SW480 (cell line): ENCODE measurements at regions not wholly inside any gene's neighbourhood (a gene's known extent, or its start where the extent isn't known, plus 50 kb on each side); places are given as distances from the start of the nearest gene placed in this dataset.
A peak's percentile ranks its signal among the peaks of the same experiment; 100 is the strongest.

ENCODE experiments used
- DNase-seq: peaks from one replicate; pipeline ENCODE4 v3.0.0-alpha.2; 2016; ENCODE audit warnings: low spot score

DNA sequence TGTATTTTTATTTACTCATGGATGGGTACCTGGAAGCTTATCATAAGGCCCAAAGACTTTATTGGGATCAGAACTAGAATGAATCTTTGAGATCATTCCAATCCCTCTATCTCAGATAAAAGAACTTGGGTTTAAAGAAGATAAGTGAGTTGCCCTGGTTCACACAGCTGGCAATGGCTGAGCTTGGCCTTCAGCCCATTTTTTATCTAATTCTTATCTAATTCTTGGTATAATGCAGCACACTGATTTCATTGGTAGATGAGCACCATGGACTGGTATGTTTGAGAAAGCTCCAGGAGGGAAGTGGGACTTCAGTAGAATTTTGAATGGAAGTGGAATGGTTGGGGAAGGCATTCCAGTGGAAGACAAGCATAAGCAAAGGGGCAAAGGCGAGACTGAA lies 558.9 kb downstream of the REEP3 start:
- DNase-seq: no peak

DNA sequence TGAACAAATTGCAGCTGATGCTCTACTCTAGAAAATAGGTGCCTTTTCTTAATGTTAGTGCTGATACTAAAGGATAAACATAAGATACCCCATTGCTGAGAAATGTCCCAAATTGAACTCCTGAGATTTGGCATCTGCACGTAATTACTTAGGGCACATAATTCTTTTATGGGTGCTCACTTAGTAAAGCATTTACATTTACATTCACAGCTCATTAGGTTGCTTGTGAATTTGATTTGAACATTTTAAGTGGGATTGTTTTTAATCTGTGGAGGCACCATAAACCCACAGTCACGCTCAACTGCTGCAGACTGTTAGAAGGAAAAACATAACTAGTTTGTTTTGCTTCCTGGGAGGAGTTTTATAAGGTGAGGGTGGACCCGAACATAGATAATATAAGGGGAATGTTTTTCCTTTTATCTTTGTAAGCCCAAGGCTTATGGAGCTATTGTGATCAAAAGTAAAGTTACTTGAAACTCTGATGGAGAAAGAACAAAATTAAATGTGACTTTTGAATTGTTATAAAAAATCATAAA lies 560.8 kb downstream of the REEP3 start:
- DNase-seq: no peak

DNA sequence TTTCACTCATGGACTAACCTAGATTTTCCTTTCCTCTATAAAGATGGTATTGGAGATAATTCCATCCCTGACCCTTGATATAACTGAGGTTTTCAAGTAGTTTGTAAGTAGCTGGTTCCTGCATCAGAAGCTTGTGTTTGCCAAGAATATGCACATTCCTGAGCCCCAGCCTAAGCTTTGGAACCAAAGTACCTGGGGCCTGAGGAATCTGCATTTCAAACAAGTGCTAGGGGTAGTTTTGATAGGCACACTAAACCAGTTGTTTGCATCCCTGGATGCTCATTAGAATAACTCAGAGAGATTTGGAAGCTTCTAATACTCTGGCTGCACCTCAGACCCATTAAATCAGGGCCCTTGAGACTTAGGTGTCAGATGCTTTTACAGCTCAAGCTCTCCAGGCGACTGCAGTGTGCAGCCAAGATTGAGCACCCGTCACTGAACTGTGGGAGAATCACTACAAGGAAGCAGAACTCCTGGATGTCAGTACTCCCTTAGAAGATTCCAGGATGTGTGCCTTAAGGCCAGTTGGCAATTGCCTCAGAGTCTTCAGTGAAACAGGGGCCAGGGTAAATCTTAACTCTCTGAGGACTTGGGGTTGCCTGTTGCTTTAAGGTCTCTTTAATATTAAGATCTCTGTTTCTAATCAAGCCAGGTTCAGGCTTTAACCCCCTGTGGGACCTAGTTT lies 565.0 kb downstream of the REEP3 start:
- no peak for DNase-seq

- DNase-seq: no peak
Observed at GRCh38 chr10:64089648-64090047, 568.4 kb downstream of the REEP3 start.

DNA sequence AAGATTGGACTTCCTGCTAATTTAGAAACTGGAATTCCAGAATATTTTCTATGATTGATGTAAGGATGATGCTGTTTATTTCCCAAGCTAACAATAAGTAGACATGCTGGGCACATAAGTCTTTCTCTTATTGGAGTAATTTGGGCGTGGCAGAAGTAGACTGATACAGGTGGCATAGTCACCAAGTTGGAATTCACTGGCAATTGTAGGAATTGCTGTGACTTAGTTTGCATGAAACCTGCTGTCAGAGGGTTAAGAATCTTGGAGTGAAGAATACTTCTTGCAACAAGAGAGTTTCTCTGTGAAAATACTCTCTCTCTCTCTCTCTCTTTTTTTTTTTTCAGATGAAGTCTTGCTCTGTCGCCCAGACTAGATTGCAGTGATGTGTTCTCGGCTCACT lies 569.7 kb downstream of the REEP3 start:
- DNase-seq: no peak

GRCh38 chr10:64091897-64092296 lies 570.7 kb downstream of the REEP3 start:
- peak; percentile 33 for DNase-seq

DNA sequence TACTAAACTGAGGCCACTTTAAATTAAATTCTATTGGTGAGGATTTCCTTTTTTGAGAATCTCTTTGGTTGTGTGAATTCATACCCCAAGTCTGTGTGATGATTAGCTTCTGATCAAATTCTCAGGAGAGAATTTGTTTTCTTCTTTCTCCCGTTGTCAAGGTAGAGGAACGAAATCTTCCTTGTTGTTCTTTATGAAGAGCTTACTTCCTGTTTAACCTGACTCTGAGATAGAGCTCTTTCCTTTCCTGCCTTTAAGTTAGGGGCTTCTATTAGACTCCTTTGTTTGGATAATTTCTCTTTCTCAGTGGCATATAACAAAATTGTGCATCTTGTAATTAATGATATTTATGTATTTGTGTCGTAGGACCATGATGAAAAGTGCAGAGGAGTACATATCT lies 572.1 kb downstream of the REEP3 start:
- DNase-seq: no peak

DNA sequence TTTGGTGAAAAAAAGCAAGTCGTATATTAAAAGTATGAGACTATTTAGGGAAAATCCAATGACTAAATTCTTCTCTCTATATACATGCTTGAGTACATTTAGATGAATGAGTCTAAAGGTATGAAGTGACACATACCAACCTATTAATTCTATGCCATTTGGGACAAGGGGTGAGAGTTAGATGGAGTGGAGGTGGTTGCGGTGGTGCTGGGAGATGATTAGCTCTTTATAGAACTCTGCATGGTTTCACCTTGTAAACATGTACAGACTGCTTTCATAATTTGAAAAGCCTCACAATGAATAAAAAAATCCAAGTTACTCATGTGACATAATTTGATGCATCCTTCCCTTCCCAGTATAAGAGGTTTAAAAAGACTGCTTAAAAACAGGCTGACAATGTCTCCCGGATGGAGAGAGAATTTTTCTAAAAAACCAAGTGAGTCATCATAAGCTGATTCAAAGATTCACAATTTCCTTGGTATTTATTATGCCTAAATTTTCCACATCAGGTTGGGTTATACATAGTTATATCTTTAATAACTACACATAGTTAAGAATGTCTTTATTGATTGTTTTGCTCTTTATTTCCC lies 572.8 kb downstream of the REEP3 start:
- DNase-seq: no peak

DNA sequence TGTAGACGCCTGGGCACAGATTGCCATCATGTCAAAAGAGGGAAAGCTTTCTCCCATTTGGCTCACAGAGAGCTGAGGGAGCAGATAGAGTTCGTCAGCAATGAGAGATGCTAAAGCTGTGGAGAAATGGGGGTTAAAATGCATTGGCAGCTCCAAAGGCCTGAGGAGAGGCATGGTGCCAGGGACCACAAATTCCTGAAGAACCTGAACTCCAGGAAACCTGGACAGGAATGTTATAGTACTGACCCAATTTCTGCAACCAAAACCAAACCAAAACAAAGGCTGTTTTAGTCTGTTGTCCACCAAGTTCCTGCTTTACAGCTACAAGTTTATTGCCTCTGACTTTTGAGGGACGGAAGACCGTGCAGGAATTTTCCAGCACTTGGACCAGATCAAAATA lies 575.7 kb downstream of the REEP3 start:
- no peak for DNase-seq

DNA sequence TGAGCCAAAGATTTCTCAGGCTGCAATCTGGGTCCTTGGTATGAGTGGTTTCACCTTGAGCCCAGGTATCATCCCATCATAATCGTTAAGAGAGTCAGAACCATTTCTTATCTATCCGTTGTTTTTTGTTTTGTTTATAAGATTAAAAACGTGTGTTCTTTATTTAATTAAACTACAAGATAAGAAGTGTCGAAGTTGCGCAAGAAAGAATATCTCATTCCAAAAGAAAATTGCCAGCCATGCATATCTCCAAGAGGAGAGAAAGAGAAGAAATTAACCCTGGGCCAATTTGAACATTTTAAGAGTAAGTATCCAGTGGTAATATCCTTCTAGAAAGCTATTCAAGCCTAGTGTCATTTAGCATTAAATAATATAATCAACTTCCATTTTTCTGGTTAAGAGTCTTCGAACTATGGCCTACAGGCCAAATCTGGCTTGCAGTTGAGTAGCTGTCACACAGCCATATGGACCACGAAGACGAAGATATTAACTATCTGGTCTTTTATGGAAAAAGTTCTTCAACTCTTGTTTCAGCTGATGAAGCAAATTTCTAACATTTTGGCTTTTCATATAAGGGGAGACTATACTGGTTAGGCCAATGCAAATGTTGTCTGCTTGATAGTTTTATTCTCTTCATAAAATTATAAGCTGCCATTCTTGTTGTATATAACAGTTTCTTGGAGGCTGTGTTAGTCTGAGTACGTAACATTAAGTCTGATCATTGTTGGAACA lies 576.4 kb downstream of the REEP3 start:
- DNase-seq: no peak

DNA sequence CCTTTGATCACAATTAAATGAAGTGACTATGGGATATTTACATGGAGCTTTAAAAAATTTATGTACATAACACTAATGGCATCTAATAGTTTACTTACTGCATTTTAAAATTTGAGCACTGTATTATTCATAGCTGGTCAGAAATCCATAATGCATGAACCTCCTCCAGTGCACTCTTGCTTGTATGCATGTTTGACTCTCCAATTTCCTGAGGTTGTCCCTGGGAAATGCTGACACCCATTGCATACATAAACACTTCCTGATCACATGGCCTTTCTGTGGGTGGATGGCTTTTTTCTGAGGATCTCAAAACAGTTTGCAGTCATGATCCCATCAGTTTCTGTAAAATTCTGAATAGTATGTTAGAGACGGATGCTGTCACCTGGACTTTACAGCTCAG lies 577.8 kb downstream of the REEP3 start:
- DNase-seq: no peak

- no peak for DNase-seq
Observed at GRCh38 chr10:64101606-64102263, 580.5 kb downstream of the REEP3 start.

- DNase-seq: no peak
Observed at GRCh38 chr10:64102264-64102633, 581.0 kb downstream of the REEP3 start.

GRCh38 chr10:64102916-64103315 lies 581.7 kb downstream of the REEP3 start:
- no peak for DNase-seq

GRCh38 chr10:64103750-64104470 lies 582.7 kb downstream of the REEP3 start:
- DNase-seq: no peak

GRCh38 chr10:64109926-64110495 lies 588.8 kb downstream of the REEP3 start:
- no peak for DNase-seq

GRCh38 chr10:64112701-64113355 lies 591.6 kb downstream of the REEP3 start:
- DNase-seq: no peak

DNA sequence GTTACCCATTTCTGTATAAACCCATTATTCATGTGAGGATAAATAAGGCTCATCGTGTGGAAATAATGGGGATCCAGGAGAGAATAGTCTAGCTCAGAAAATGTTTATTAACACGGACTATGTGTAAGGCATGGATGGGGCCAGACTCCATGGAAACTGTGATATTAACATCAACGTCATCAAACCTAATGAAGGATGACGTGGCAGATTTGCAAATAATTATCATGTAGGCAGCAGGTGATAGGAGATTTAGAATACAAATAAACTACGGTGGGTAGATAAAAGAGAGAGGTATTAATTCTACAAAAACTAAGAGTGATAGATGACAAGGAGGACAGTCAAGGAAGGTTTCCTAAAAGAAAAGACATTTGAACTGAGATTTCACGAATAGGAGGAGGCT lies 592.2 kb downstream of the REEP3 start:
- no peak for DNase-seq

DNA sequence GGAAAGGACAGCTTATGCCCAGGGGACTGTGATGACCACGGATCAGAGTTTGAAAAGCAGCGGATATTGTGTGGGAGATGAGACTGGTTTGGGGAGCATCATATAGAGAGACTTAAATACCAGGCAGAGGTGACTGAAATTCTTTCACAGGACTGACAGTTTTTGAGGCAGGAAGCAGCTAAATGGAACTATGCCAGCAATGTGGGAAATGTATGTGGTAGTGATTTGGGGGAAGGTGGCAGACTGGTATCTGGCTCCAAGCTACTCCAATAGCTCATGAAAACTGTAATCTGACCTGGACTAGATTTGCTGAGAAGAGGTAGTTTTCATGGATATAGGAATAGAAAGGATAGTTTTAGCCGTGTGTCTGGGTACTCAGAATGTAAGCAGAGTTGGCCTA lies 592.6 kb downstream of the REEP3 start:
- peak; percentile 2 for DNase-seq

DNA sequence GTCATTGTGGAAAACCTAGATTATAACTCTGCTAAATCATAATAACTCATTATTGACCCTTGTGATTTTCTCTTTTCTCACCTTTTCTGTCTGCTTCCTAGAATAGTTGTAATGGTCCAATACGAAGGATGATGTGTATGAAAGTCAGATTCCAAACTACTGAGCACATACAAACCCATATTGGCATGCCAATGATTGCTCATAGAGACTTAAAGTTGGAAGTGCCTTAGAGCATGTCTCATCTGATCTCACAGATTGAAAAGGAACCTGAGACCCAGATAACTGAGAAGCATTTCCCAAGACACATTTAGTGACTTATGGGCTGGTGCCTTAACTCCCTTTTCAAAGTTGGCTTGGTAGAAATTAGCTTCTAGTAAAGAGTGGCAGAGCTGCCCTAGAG lies 594.3 kb downstream of the REEP3 start:
- DNase-seq: no peak
